Gastrocnemius medialis (tissue), 4 donors: ENCODE measurements at regions not wholly inside any gene's neighbourhood (a gene's known extent, or its start where the extent isn't known, plus 50 kb on each side); places are given as distances from the start of the nearest gene placed in this dataset.

Experiments used
- CTCF ChIP-seq, 5 experiments: fragments of 450-650 bp in 3 of 5; fragments of 200-600 bp in 2 of 5; sonication (generic) in 2 of 5; IDR thresholded peaks in 4 of 5; conservative IDR thresholded peaks in 1 of 5; 1 replicate in 4 of 5; 2 replicates in 1 of 5; pipeline ENCODE4 v1.5.1; 2016 to 2019; ENCODE audit warnings: antibody characterized with exemption in 5 of 5, mild to moderate bottlenecking in 3 of 5, moderate library complexity in 3 of 5
- POLR2A ChIP-seq, 2 donors: fragments of 450-650 bp; IDR thresholded peaks; one replicate each; pipeline ENCODE4 v1.6.1; 2017; ENCODE audit warnings: antibody characterized with exemption in 2 of 2, mild to moderate bottlenecking in 2 of 2, moderate library complexity in 2 of 2

GRCh38 chr1:239311331-239311730 is 75.0 kb upstream of the CHRM3 start:
- TF ChIP-seq CTCF (IDR thresholded peaks at IDR 0.05 in 4 of 5, conservative IDR thresholded peaks at IDR 0.05 in 1 of 5) (no peak), POLR2A (IDR thresholded peaks at IDR 0.05) (no peak)
